ENCODE measurements at regions not wholly inside any gene's neighbourhood (a gene's known extent, or its start where the extent isn't known, plus 50 kb on each side); places are given as distances from the start of the nearest gene placed in this dataset.

- in situ Hi-C loops (cut with MboI; ENCODE audit: low pct_unique_long_range_greater_than_20kb in 2 of 9, low sequenced_read_pairs in 9 of 9, unreplicated experiment in 9 of 9): loop anchor here in 1 of 9 experiments (25.0 kb wide), 1 partner anchor 576 kb away; the partner anchor contains the start of gene IRS1
- 50 to 100% (median 80%) methylated on average over 1 of the region's 1 CpG; no CpG with 5 or more reads in 5 of the 10 experiments for WGBS, 10 experiments
- H3K4me1 ChIP-seq (replicated peaks in 1 of 2): no peaks in the 10 kb centered on the region
- no peak overlapping the region for H3K27ac ChIP-seq
- H3K4me3 ChIP-seq: no peak overlapping the region
- no peak for ATAC-seq (replicated peaks in 6 of 8)
These were observed 588.2 kb downstream of the IRS1 start for GRCh38 chr2:226211439-226211838.

DNA sequence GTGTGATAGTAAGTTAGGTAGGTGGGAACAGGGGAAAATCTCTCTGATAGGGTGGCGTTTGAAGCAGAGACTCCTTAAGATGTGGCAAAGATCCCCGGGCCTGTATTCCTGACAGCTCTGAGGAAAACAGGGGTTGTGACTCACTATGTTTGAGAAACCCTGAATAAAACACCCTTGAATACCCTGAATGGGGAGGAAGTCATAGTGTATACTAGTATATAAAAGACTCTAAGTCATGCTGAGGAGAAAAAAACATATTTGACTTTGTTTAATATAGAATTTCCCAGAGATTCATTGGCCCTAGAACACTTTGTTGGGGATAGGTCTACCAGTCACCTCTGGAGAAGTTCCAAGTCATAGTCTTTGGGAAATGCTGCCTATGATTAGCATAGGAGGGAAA, 590.9 kb downstream of the IRS1 start:
- WGBS, 10 experiments: 0 to 100% (median 75%) methylated on average over 1 to 2 of the region's 2 CpGs; no CpG with 5 or more reads in 4 of the 10 experiments
- Histone ChIP-seq H3K4me3 (no peak overlapping the region), H3K4me1 (replicated peaks in 1 of 2) (no peaks in the 10 kb centered on the region), H3K27ac (no peak overlapping the region)
- in situ Hi-C loops (cut with MboI; ENCODE audit: low pct_unique_long_range_greater_than_20kb in 2 of 9, low sequenced_read_pairs in 9 of 9, unreplicated experiment in 9 of 9): loop anchor here in 1 of 9 experiments (25.0 kb wide), 1 partner anchor 579 kb away; the partner anchor contains the start of gene IRS1
- ATAC-seq (replicated peaks in 6 of 8): peak in 2 of 8 experiments; percentile 25 to 77

DNA sequence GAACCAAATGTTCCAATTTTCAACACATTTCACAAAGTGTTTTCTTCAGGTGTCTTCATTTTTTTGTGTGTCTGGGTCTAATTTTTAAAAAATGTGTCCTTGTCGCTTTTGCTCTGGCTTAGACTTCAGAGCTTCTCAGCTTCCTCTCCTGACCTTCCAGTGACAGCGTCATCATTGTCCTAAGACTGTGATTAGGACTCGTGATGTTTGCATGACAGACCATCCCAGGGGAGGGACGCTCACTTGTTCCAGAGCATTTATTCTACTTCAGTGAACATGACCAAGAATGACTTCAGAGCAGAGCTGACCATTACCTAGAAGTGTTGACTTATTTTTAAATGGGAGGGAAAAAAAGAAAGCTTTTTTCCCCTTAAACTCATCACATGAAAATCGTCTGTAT, 591.9 kb downstream of the IRS1 start:
- ATAC-seq (replicated peaks in 6 of 8): peak in 5 of 8 experiments; percentile 57 to 99 (median 92)
- no peak overlapping the region for H3K27ac ChIP-seq
- WGBS, 10 experiments: 30 to 79% (median 56%) methylated on average over 2 to 5 of the region's 5 CpGs
- H3K4me1 ChIP-seq (replicated peaks in 1 of 2): no peaks in the 10 kb centered on the region
- H3K4me3 ChIP-seq: no peak overlapping the region
- in situ Hi-C loops (cut with MboI; ENCODE audit: low pct_unique_long_range_greater_than_20kb in 2 of 9, low sequenced_read_pairs in 9 of 9, unreplicated experiment in 9 of 9): loop anchor here in 1 of 9 experiments (25.0 kb wide), 1 partner anchor 580 kb away; the partner anchor contains the start of gene IRS1

GRCh38 chr2:226199555-226199954, 600.1 kb downstream of the IRS1 start:
- in situ Hi-C loops (cut with MboI; ENCODE audit: low pct_unique_long_range_greater_than_20kb in 2 of 9, low sequenced_read_pairs in 9 of 9, unreplicated experiment in 9 of 9): no loop called here
- no peaks in the 10 kb centered on the region for H3K4me1 ChIP-seq (replicated peaks in 1 of 2)
- H3K4me3 ChIP-seq: no peak overlapping the region
- WGBS, 10 experiments: 58 to 100% (median 90%) methylated on average over 1 to 2 of the region's 2 CpGs; no CpG with 5 or more reads in 2 of the 10 experiments
- H3K27ac ChIP-seq: no peak overlapping the region
- no peak for ATAC-seq (replicated peaks in 6 of 8)

DNA sequence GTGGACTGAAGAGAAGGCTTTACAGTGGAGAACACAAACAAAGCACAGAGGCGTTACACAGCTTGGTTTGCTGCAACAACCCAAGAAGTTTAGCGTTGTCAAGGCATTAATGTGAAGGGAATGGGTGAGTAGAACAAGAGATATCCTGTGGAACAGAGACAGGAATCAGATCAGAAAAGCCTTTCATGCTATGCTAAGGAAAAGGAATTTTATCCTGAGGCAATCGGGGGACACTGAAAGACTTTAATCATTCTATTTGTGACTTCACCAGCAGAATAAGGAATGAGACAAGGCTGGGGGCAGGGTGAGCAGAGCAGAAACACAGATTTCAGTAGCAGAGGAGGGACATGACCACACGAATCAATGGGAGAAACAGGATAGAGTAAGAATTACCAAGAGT, 600.7 kb downstream of the IRS1 start:
- 61 to 95% (median 83%) methylated on average over 1 to 4 of the region's 4 CpGs for WGBS, 10 experiments
- H3K27ac ChIP-seq: no peak overlapping the region
- ATAC-seq (replicated peaks in 6 of 8): no peak
- H3K4me3 ChIP-seq: no peak overlapping the region
- in situ Hi-C loops (cut with MboI; ENCODE audit: low pct_unique_long_range_greater_than_20kb in 2 of 9, low sequenced_read_pairs in 9 of 9, unreplicated experiment in 9 of 9): no loop called here
- no peaks in the 10 kb centered on the region for H3K4me1 ChIP-seq (replicated peaks in 1 of 2)

DNA sequence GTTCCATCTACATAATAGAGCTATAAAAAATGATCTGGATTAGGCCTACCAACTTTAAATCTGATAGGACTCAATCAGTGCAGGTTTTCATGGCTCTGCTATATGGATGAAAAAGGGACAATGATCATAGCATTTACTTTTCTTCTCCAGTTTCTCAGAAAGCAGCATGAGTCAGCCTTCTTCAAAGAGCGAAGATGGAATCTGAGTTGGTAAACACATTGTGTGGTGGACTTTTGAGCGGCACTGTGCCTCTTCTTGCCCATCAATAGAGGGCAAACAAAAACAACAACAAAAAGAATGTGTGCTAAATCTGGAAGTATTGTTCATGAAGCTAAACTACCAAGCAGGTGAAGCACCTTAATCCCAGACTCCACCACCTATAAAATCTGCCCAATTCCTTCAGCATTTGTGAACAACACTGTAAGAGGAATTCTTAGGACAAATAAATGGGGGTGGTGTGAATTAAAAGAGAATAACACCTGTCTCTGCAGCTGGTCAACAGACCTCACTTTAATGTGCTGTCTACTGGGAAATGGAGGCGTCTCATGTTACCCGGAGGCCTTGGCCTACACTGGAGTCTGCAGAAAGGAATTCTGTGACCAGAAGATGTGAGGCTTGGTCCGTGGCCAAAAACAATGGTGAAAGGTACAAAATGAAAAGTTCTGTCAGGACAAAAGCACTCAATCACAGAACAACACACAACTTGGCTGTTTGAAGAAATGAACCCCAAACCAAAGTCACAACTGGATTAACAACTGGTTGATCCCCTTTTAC, 609.0 kb downstream of the IRS1 start:
- ATAC-seq (replicated peaks in 6 of 8): no peak
- H3K4me3 ChIP-seq: no peak overlapping the region
- 72 to 100% (median 86%) methylated on average over 1 to 5 of the region's 5 CpGs; no CpG with 5 or more reads in 1 of the 10 experiments for WGBS, 10 experiments
- peaks cover 2 to 4% of the 10 kb centered on the region in 2 donors for H3K4me1 ChIP-seq (replicated peaks in 1 of 2)
- in situ Hi-C loops (cut with MboI; ENCODE audit: low pct_unique_long_range_greater_than_20kb in 2 of 9, low sequenced_read_pairs in 9 of 9, unreplicated experiment in 9 of 9): no loop called here
- no peak overlapping the region for H3K27ac ChIP-seq

DNA sequence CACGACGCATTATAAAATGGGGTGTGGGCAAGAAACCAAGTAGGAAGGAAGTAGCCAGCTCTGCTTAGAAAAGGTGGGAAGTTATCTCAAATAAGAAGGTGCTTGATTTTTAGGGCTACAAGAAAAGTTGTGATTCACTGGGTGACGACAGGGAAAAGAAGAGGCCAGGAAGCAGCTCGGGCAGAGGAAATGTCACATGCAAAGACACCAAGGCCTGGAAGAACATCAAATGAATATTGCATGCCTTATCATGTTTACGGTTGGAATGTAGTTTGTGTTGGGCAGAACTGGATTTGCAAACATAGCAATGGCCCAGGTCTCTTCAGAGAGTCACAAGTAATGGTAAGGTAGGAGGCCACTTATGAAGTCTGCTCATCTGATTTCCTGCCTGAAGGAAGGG, 610.6 kb downstream of the IRS1 start:
- 80 to 100% (median 92%) methylated on average over 1 to 5 of the region's 5 CpGs for WGBS, 10 experiments
- H3K27ac ChIP-seq: no peak overlapping the region
- no peak overlapping the region for H3K4me3 ChIP-seq
- ATAC-seq (replicated peaks in 6 of 8): no peak
- H3K4me1 ChIP-seq (replicated peaks in 1 of 2): peaks cover 4 to 9% of the 10 kb centered on the region in 2 donors
- in situ Hi-C loops (cut with MboI; ENCODE audit: low pct_unique_long_range_greater_than_20kb in 2 of 9, low sequenced_read_pairs in 9 of 9, unreplicated experiment in 9 of 9): no loop called here

DNA sequence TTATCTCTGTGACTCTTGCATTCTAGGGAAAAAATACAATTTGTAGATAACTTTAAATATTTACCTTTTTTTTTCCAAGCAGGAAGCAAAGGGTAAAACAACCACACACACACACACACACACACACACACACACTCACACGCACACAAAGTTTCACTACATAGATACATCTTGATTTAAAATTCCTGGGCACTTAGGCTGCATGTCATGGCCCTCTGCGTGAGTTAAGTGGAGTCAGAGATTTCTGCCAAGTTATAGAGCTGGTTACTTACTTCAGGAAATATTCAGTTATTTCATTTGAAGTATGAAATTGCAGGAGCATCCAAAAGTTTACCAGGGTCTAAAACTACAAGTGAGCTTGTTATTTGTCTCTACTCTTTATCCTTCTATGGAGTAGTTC, 612.0 kb downstream of the IRS1 start:
- ATAC-seq (replicated peaks in 6 of 8): no peak
- 50 to 94% (median 91%) methylated on average over 1 to 2 of the region's 2 CpGs; no CpG with 5 or more reads in 5 of the 10 experiments for WGBS, 10 experiments
- Histone ChIP-seq H3K4me1 (replicated peaks in 1 of 2) (peaks cover 4 to 9% of the 10 kb centered on the region in 2 donors), H3K27ac (no peak overlapping the region), H3K4me3 (no peak overlapping the region)
- in situ Hi-C loops (cut with MboI; ENCODE audit: low pct_unique_long_range_greater_than_20kb in 2 of 9, low sequenced_read_pairs in 9 of 9, unreplicated experiment in 9 of 9): no loop called here

- in situ Hi-C loops (cut with MboI; ENCODE audit: low pct_unique_long_range_greater_than_20kb in 2 of 9, low sequenced_read_pairs in 9 of 9, unreplicated experiment in 9 of 9): no loop called here
- Histone ChIP-seq H3K4me3 (no peak overlapping the region), H3K27ac (no peak overlapping the region), H3K4me1 (replicated peaks in 1 of 2) (peaks cover 4 to 9% of the 10 kb centered on the region in 2 donors)
- ATAC-seq (replicated peaks in 6 of 8): no peak
- 0 to 100% (median 88%) methylated on average over 1 to 2 of the region's 2 CpGs; no CpG with 5 or more reads in 1 of the 10 experiments for WGBS, 10 experiments
These were observed 612.5 kb downstream of the IRS1 start for GRCh38 chr2:226187156-226187555.

DNA sequence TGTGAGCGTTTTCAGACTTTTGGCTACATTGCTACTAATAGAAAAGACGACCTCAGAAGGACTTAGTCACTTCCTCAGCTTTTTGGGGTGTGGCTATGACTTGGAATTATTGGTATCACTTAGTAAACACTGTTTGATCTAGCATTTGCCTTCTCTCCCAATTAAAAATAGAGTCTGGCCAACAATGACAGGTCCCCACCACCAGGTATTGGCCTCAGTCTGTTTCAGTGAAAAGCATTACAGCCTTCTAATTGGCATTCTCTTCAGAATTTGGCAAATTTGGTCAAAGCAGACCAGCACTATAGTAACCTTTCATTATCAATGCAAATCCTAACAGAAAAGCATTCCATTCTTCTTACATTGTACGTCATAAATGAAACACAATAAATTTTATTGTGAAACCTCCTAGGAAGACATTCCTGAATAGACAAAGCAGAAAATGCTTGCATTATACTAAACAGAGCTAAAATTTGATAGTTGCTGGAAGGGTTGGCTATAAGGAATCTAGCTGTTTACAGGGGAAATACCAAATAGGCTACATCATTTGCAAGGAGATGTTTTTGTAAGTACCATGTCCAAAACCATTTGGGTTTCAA, 613.9 kb downstream of the IRS1 start:
- no peak overlapping the region for H3K27ac ChIP-seq
- in situ Hi-C loops (cut with MboI; ENCODE audit: low pct_unique_long_range_greater_than_20kb in 2 of 9, low sequenced_read_pairs in 9 of 9, unreplicated experiment in 9 of 9): no loop called here
- H3K4me1 ChIP-seq (replicated peaks in 1 of 2): peaks cover 4 to 9% of the 10 kb centered on the region in 2 donors
- peak in 6 of 8 experiments; percentile 22 to 93 (median 69) for ATAC-seq (replicated peaks in 6 of 8)
- 0 to 93% (median 67%) methylated on average over 1 to 3 of the region's 3 CpGs; no CpG with 5 or more reads in 2 of the 10 experiments for WGBS, 10 experiments
- H3K4me3 ChIP-seq: no peak overlapping the region

- Histone ChIP-seq H3K27ac (no peak overlapping the region), H3K4me1 (replicated peaks in 1 of 2) (peaks cover 4 to 9% of the 10 kb centered on the region in 2 donors), H3K4me3 (no peak overlapping the region)
- in situ Hi-C loops (cut with MboI; ENCODE audit: low pct_unique_long_range_greater_than_20kb in 2 of 9, low sequenced_read_pairs in 9 of 9, unreplicated experiment in 9 of 9): no loop called here
- 0 to 82% (median 30%) methylated on average over 1 to 4 of the region's 6 CpGs; no CpG with 5 or more reads in 1 of the 10 experiments for WGBS, 10 experiments
- ATAC-seq (replicated peaks in 6 of 8): peak in 2 of 8 experiments; percentile 17 to 50
These were observed 614.5 kb downstream of the IRS1 start for GRCh38 chr2:226184940-226185615.

GRCh38 chr2:226184540-226184939, 615.1 kb downstream of the IRS1 start:
- H3K4me1 ChIP-seq (replicated peaks in 1 of 2): peaks cover 4 to 9% of the 10 kb centered on the region in 2 donors
- in situ Hi-C loops (cut with MboI; ENCODE audit: low pct_unique_long_range_greater_than_20kb in 2 of 9, low sequenced_read_pairs in 9 of 9, unreplicated experiment in 9 of 9): no loop called here
- ATAC-seq (replicated peaks in 6 of 8): no peak
- no peak overlapping the region for H3K27ac ChIP-seq
- 50 to 100% (median 73%) methylated on average over 1 to 2 of the region's 2 CpGs; no CpG with 5 or more reads in 2 of the 10 experiments for WGBS, 10 experiments
- H3K4me3 ChIP-seq: no peak overlapping the region

- Histone ChIP-seq H3K4me1 (replicated peaks in 1 of 2) (peaks cover 4 to 9% of the 10 kb centered on the region in 2 donors), H3K27ac (no peak overlapping the region), H3K4me3 (no peak overlapping the region)
- in situ Hi-C loops (cut with MboI; ENCODE audit: low pct_unique_long_range_greater_than_20kb in 2 of 9, low sequenced_read_pairs in 9 of 9, unreplicated experiment in 9 of 9): no loop called here
- ATAC-seq (replicated peaks in 6 of 8): no peak
- WGBS, 10 experiments: 70 to 100% (median 92%) methylated on average over 1 to 3 of the region's 3 CpGs; no CpG with 5 or more reads in 1 of the 10 experiments
These were observed 616.1 kb downstream of the IRS1 start for GRCh38 chr2:226183550-226183949.
